Loucy (cell line): ENCODE measurements at regions not wholly inside any gene's neighbourhood (a gene's known extent, or its start where the extent isn't known, plus 50 kb on each side); places are given as distances from the start of the nearest gene placed in this dataset.
"Not testable (repeated sequence)": the region's sequence is repeated elsewhere in the genome, so short reads cannot be mapped to it uniquely, and the experiment has no call there.

Experiments
- H2AFZ ChIP-seq: fragments of 200-600 bp; sonication (generic); 2 replicates; pipeline ENCODE4 v1.6.0; 2016; ENCODE audit warnings: antibody characterized with exemption, mild to moderate bottlenecking, low read length, moderate library complexity
- H3F3A ChIP-seq: fragments of 200-600 bp; 2 replicates; pipeline ENCODE4 v1.6.0; 2016; ENCODE audit warnings: antibody characterized with exemption, low read depth, mild to moderate bottlenecking
- H3K27me3 ChIP-seq: fragments of 200-600 bp; sonication (generic); 2 replicates; pipeline ENCODE4 v1.6.1; 2014; ENCODE audit warnings: low read length, mild to moderate bottlenecking; ENCODE audit not compliant: insufficient read depth, poor library complexity, severe bottlenecking
- H3K36me3 ChIP-seq: fragments of 200-600 bp; sonication (generic); 2 replicates; pipeline ENCODE4 v1.6.1; 2016; ENCODE audit warnings: low read length; ENCODE audit not compliant: insufficient read depth
- H3K4me1 ChIP-seq: fragments of 200-600 bp; sonication (generic); 2 replicates; pipeline ENCODE4 v1.5.1; 2014; ENCODE audit warnings: low read length, mild to moderate bottlenecking; ENCODE audit not compliant: insufficient read depth, poor library complexity, severe bottlenecking
- H3K4me2 ChIP-seq: fragments of 200-600 bp; sonication (generic); 2 replicates; pipeline ENCODE4 v1.6.0; 2014; ENCODE audit warnings: antibody characterized with exemption, low read length, low read depth, mild to moderate bottlenecking; ENCODE audit not compliant: poor library complexity, severe bottlenecking
- H3K4me3 ChIP-seq: fragments of 200-600 bp; sonication (generic); 2 replicates; pipeline ENCODE4 v1.5.1; 2014; ENCODE audit warnings: low read length, mild to moderate bottlenecking, mixed read lengths; ENCODE audit not compliant: poor library complexity, severe bottlenecking
- H3K79me2 ChIP-seq: fragments of 200-600 bp; sonication (generic); 2 replicates; pipeline ENCODE4 v1.6.1; 2014; ENCODE audit warnings: low read length; ENCODE audit not compliant: insufficient read depth
- H3K9ac ChIP-seq: fragments of 200-600 bp; sonication (generic); 2 replicates; pipeline ENCODE4 v1.6.0; 2014; ENCODE audit warnings: mild to moderate bottlenecking, low read depth, low read length, moderate library complexity; ENCODE audit not compliant: poor library complexity, severe bottlenecking
- H3K9me2 ChIP-seq: fragments of 200-600 bp; sonication (generic); replicated peaks from 2 replicates; pipeline ENCODE4 v1.6.1; 2016; ENCODE audit warnings: low read depth, low read length, mixed read lengths
- H3K9me3 ChIP-seq: fragments of 200-600 bp; sonication (generic); 2 replicates; pipeline ENCODE4 v1.6.1; 2014; ENCODE audit warnings: mild to moderate bottlenecking, antibody characterized with exemption, low read length, low read depth; ENCODE audit not compliant: insufficient read depth
- H4K20me1 ChIP-seq: fragments of 200-600 bp; sonication (generic); 2 replicates; pipeline ENCODE4 v1.6.0; 2014; ENCODE audit warnings: antibody characterized with exemption, low read length, mild to moderate bottlenecking; ENCODE audit not compliant: insufficient read depth, poor library complexity, severe bottlenecking
- CTCF ChIP-seq: fragments of 200-600 bp; sonication (generic); conservative IDR thresholded peaks from 2 replicates; pipeline ENCODE4 v1.5.1; 2014; ENCODE audit warnings: mild to moderate bottlenecking, antibody characterized with exemption, low read length
- EZH2phosphoT487 ChIP-seq: fragments of 200-600 bp; IDR thresholded peaks from 2 replicates; pipeline ENCODE4 v1.6.1; 2018; ENCODE audit warnings: antibody characterized with exemption, mild to moderate bottlenecking, moderate library complexity, borderline replicate concordance

- Histone ChIP-seq H3K9ac (no peak overlapping the region), H3K9me2 (no peaks in the 10 kb centered on the region), H3K4me2 (no peak overlapping the region), H3K36me3 (no peaks in the 10 kb centered on the region), H3K79me2 (no peaks in the 10 kb centered on the region), H4K20me1 (no peaks in the 10 kb centered on the region), H3K4me3 (no peak overlapping the region), H3F3A (no peaks in the 10 kb centered on the region), H3K27me3 (no peaks in the 10 kb centered on the region), H3K4me1 (no peaks in the 10 kb centered on the region), H3K9me3 (no peaks in the 10 kb centered on the region), H2AFZ (no peak overlapping the region)
- TF ChIP-seq EZH2phosphoT487 (no peak), CTCF (no peak)
These were observed 514.7 kb upstream of the SPANXN1 start for GRCh38 chrX:144732588-144732987.

- TF ChIP-seq EZH2phosphoT487 (no peak), CTCF (no peak)
- H3K36me3 ChIP-seq = no peaks in the 10 kb centered on the region
- H3K9me2 ChIP-seq = no peaks in the 10 kb centered on the region
- H4K20me1 ChIP-seq = no peaks in the 10 kb centered on the region
- no peaks in the 10 kb centered on the region for H3K27me3 ChIP-seq
- H3K4me3 ChIP-seq = no peak overlapping the region
- H2AFZ ChIP-seq = no peak overlapping the region
- H3K4me2 ChIP-seq = no peak overlapping the region
- H3K79me2 ChIP-seq = no peaks in the 10 kb centered on the region
- H3K4me1 ChIP-seq = no peaks in the 10 kb centered on the region
- H3K9ac ChIP-seq = no peak overlapping the region
- H3K9me3 ChIP-seq = no peaks in the 10 kb centered on the region
- H3F3A ChIP-seq = no peaks in the 10 kb centered on the region
These were observed 509.1 kb upstream of the SPANXN1 start for GRCh38 chrX:144738246-144738645.

GRCh38 chrX:144768540-144768939, 478.8 kb upstream of the SPANXN1 start:
- no peaks in the 10 kb centered on the region for H3K9me3 ChIP-seq
- H4K20me1 ChIP-seq = no peaks in the 10 kb centered on the region
- H3K79me2 ChIP-seq = no peaks in the 10 kb centered on the region
- H3K4me2 ChIP-seq = no peak overlapping the region
- H3K9ac ChIP-seq = no peak overlapping the region
- H3K27me3 ChIP-seq = no peaks in the 10 kb centered on the region
- no peak for TF ChIP-seq EZH2phosphoT487
- no peak for TF ChIP-seq CTCF
- no peak overlapping the region for H3K4me3 ChIP-seq
- no peaks in the 10 kb centered on the region for H3F3A ChIP-seq
- no peaks in the 10 kb centered on the region for H3K9me2 ChIP-seq
- H3K4me1 ChIP-seq = no peaks in the 10 kb centered on the region
- no peaks in the 10 kb centered on the region for H3K36me3 ChIP-seq
- no peak overlapping the region for H2AFZ ChIP-seq

GRCh38 chrX:144783528-144783927, 463.8 kb upstream of the SPANXN1 start:
- not testable (repeated sequence) for H3K4me2 ChIP-seq, H2AFZ ChIP-seq, H3K9ac ChIP-seq, H3K9me2 ChIP-seq, H3K79me2 ChIP-seq, H3K27me3 ChIP-seq, H4K20me1 ChIP-seq, H3K36me3 ChIP-seq, H3F3A ChIP-seq, H3K4me1 ChIP-seq, H3K4me3 ChIP-seq, H3K9me3 ChIP-seq
